Amygdala (tissue), 56 donors: ENCODE measurements at regions not wholly inside any gene's neighbourhood (a gene's known extent, or its start where the extent isn't known, plus 50 kb on each side); places are given as distances from the start of the nearest gene placed in this dataset.

Experiments
- DNase-seq, 56 donors: peaks; one replicate each; lab custom pipeline; 2025; lab: John Stamatoyannopoulos, UW

- DNase-seq: no peak
Measured at GRCh38 chr11:130582176-130582575, 133.7 kb downstream of the ADAMTS15 start.

GRCh38 chr11:130582981-130583380 is 134.5 kb downstream of the ADAMTS15 start:
- DNase-seq: no peak

GRCh38 chr11:130583801-130584211 is 135.4 kb downstream of the ADAMTS15 start:
- peak in 38 of 56 donors; percentile 7 to 74 (median 42) for DNase-seq

- no peak for DNase-seq
Measured at GRCh38 chr11:130585545-130585944, 137.1 kb downstream of the ADAMTS15 start.

- DNase-seq: no peak
Measured at GRCh38 chr11:130587658-130588057, 139.2 kb downstream of the ADAMTS15 start.

- no peak for DNase-seq
Measured at GRCh38 chr11:130588471-130588870, 140.0 kb downstream of the ADAMTS15 start.

GRCh38 chr11:130592056-130592455 is 143.6 kb downstream of the ADAMTS15 start:
- DNase-seq: no peak

- no peak for DNase-seq
Measured at GRCh38 chr11:130593064-130593463, 144.6 kb downstream of the ADAMTS15 start.

- no peak for DNase-seq
Measured at GRCh38 chr11:130598433-130598832, 150.0 kb downstream of the ADAMTS15 start.

- DNase-seq: peak in 5 of 56 donors; percentile 5 to 41 (median 16)
Measured at GRCh38 chr11:130599073-130599654, 150.7 kb downstream of the ADAMTS15 start.

- no peak for DNase-seq
Measured at GRCh38 chr11:130600139-130600538, 151.7 kb downstream of the ADAMTS15 start.

GRCh38 chr11:130600616-130601015 is 152.2 kb downstream of the ADAMTS15 start:
- DNase-seq: no peak

GRCh38 chr11:130601141-130601540 is 152.7 kb downstream of the ADAMTS15 start:
- DNase-seq: peak in 7 of 56 donors; percentile 11 to 42 (median 23)

- DNase-seq: no peak
Measured at GRCh38 chr11:130601764-130602460, 153.5 kb downstream of the ADAMTS15 start.

- DNase-seq: no peak
Measured at GRCh38 chr11:130602641-130603334, 154.3 kb downstream of the ADAMTS15 start.

GRCh38 chr11:130603335-130603906 is 155.0 kb downstream of the ADAMTS15 start:
- no peak for DNase-seq

- no peak for DNase-seq
Measured at GRCh38 chr11:130604606-130605005, 156.2 kb downstream of the ADAMTS15 start.

GRCh38 chr11:130606178-130606577 is 157.7 kb downstream of the ADAMTS15 start:
- no peak for DNase-seq

- DNase-seq: peak in 2 of 56 donors; percentile 14 to 26
Measured at GRCh38 chr11:130606781-130607511, 158.5 kb downstream of the ADAMTS15 start.

GRCh38 chr11:130608287-130608686 is 159.8 kb downstream of the ADAMTS15 start:
- peak in 1 of 56 donors; percentile 11 for DNase-seq
